ENCODE measurements at regions not wholly inside any gene's neighbourhood (a gene's known extent, or its start where the extent isn't known, plus 50 kb on each side); places are given as distances from the start of the nearest gene placed in this dataset.
"Not testable (repeated sequence)": the region's sequence is repeated elsewhere in the genome, so short reads cannot be mapped to it uniquely, and the experiment has no call there.

- H3K4me3 ChIP-seq: no peak overlapping the region
- H3K36me3 ChIP-seq: no peaks in the 10 kb centered on the region
- no peak for DNase-seq
- H3K4me1 ChIP-seq: no peaks in the 10 kb centered on the region
- intact Hi-C loops (cut with DNase I; ENCODE audit: low total_unique reads): no loop called here
- H3K27ac ChIP-seq: no peak overlapping the region
- H3K9me3 ChIP-seq: no peaks in the 10 kb centered on the region
- no peak for TF ChIP-seq POLR2A (IDR thresholded peaks at IDR 0.05)
- TF ChIP-seq CTCF (IDR thresholded peaks at IDR 0.05): no peak
- no peaks in the 10 kb centered on the region for H3K27me3 ChIP-seq
Measured at GRCh38 chr20:11178946-11179654, 505.3 kb upstream of the JAG1 start.

GRCh38 chr20:11180186-11180585 lies 506.4 kb upstream of the JAG1 start:
- Histone ChIP-seq H3K4me3 (no peak overlapping the region), H3K27ac (no peak overlapping the region), H3K27me3 (no peaks in the 10 kb centered on the region), H3K9me3 (no peaks in the 10 kb centered on the region), H3K4me1 (no peaks in the 10 kb centered on the region), H3K36me3 (no peaks in the 10 kb centered on the region)
- intact Hi-C loops (cut with DNase I; ENCODE audit: low total_unique reads): no loop called here
- no peak for DNase-seq
- TF ChIP-seq POLR2A (IDR thresholded peaks at IDR 0.05): no peak
- TF ChIP-seq CTCF (IDR thresholded peaks at IDR 0.05): no peak

GRCh38 chr20:11181129-11181528 lies 507.3 kb upstream of the JAG1 start:
- H3K4me1 ChIP-seq; H3K27ac ChIP-seq; H3K4me3 ChIP-seq; H3K9me3 ChIP-seq; H3K36me3 ChIP-seq; H3K27me3 ChIP-seq; intact Hi-C loops (cut with DNase I; ENCODE audit: low total_unique reads); DNase-seq: not testable (repeated sequence)

- no peak for DNase-seq
- TF ChIP-seq POLR2A (IDR thresholded peaks at IDR 0.05): no peak
- TF ChIP-seq CTCF (IDR thresholded peaks at IDR 0.05): no peak
Measured at GRCh38 chr20:11181966-11182365, 508.2 kb upstream of the JAG1 start.

GRCh38 chr20:11182720-11183119 lies 508.9 kb upstream of the JAG1 start:
- H3K27me3 ChIP-seq: no peaks in the 10 kb centered on the region
- H3K27ac ChIP-seq: no peak overlapping the region
- H3K4me3 ChIP-seq: no peak overlapping the region
- no peaks in the 10 kb centered on the region for H3K9me3 ChIP-seq
- no peaks in the 10 kb centered on the region for H3K36me3 ChIP-seq
- intact Hi-C loops (cut with DNase I; ENCODE audit: low total_unique reads): no loop called here
- no peak for DNase-seq
- TF ChIP-seq POLR2A (IDR thresholded peaks at IDR 0.05): no peak
- no peak for TF ChIP-seq CTCF (IDR thresholded peaks at IDR 0.05)
- no peaks in the 10 kb centered on the region for H3K4me1 ChIP-seq

More at GRCh38 chr20:11181966-11182365, 508.2 kb upstream of the JAG1 start:
- H3K27me3 ChIP-seq: no peaks in the 10 kb centered on the region
- H3K4me1 ChIP-seq: no peaks in the 10 kb centered on the region
- H3K27ac ChIP-seq: no peak overlapping the region
- no peaks in the 10 kb centered on the region for H3K36me3 ChIP-seq
- H3K9me3 ChIP-seq: no peaks in the 10 kb centered on the region
- intact Hi-C loops (cut with DNase I; ENCODE audit: low total_unique reads): no loop called here
- no peak overlapping the region for H3K4me3 ChIP-seq

All from uterus (tissue), 3 donors.